SK-N-SH treated with all-trans-retinoic acid at 6 μM for 48 hours (cell line): ENCODE measurements at regions not wholly inside any gene's neighbourhood (a gene's known extent, or its start where the extent isn't known, plus 50 kb on each side); places are given as distances from the start of the nearest gene placed in this dataset.

Source experiments
- ARNTL ChIP-seq: fragments of 450-650 bp; formaldehyde crosslinking; IDR thresholded peaks from 2 replicates; pipeline ENCODE4 v1.5.0; 2020; ENCODE audit warnings: low read depth, mild to moderate bottlenecking, moderate library complexity, borderline replicate concordance
- BACH2 ChIP-seq: fragments of 250-450 bp; sonication (Bioruptor Pico); IDR thresholded peaks from 2 replicates; pipeline ENCODE4 v1.9.0; 2021; ENCODE audit warnings: mild to moderate bottlenecking, borderline replicate concordance
- CSDC2 ChIP-seq: fragments of 250-450 bp; sonication (Bioruptor Pico); IDR thresholded peaks from 2 replicates; pipeline ENCODE4 v1.5.0; 2020; ENCODE audit warnings: mild to moderate bottlenecking, moderate library complexity
- ESRRG ChIP-seq: fragments of 250-450 bp; sonication (Bioruptor Pico); IDR thresholded peaks from 2 replicates; pipeline ENCODE4 v1.6.1; 2021; ENCODE audit warnings: mild to moderate bottlenecking
- PATZ1 ChIP-seq: fragments of 250-450 bp; sonication (Bioruptor Pico); IDR thresholded peaks from 2 replicates; pipeline ENCODE4 v1.8.0; 2020; ENCODE audit warnings: mild to moderate bottlenecking, moderate library complexity, borderline replicate concordance
- TCF4 ChIP-seq: fragments of 250-450 bp; sonication (Bioruptor Pico); IDR thresholded peaks from 2 replicates; pipeline ENCODE4 v1.8.0; 2021; ENCODE audit warnings: mild to moderate bottlenecking, moderate library complexity, borderline replicate concordance
- TOX ChIP-seq: fragments of 250-450 bp; sonication (Bioruptor Pico); IDR thresholded peaks from 2 replicates; pipeline ENCODE4 v1.8.0; 2021; ENCODE audit warnings: mild to moderate bottlenecking, moderate library complexity, borderline replicate concordance
- TSHZ2 ChIP-seq: fragments of 250-450 bp; sonication (Bioruptor Pico); IDR thresholded peaks from 2 replicates; pipeline ENCODE4 v1.5.0; 2020; ENCODE audit warnings: mild to moderate bottlenecking, moderate library complexity
- ZNF565 ChIP-seq: fragments of 450-650 bp; formaldehyde crosslinking; conservative IDR thresholded peaks from 2 replicates; pipeline ENCODE4 v1.5.0; 2020; ENCODE audit warnings: low read depth, mild to moderate bottlenecking, moderate library complexity
- ZNF70 ChIP-seq: fragments of 450-650 bp; formaldehyde crosslinking; IDR thresholded peaks from 2 replicates; pipeline ENCODE4 v1.5.0; 2020; ENCODE audit warnings: mild to moderate bottlenecking, moderate library complexity

- TF ChIP-seq ESRRG (no peak), BACH2 (CRISPR knock-in tag) (no peak), TSHZ2 (CRISPR knock-in tag) (no peak), TCF4 (CRISPR knock-in tag) (no peak), PATZ1 (CRISPR knock-in tag) (no peak), ARNTL (CRISPR knock-in tag) (no peak), TOX (CRISPR knock-in tag) (no peak), CSDC2 (CRISPR knock-in tag) (no peak), ZNF565 (CRISPR knock-in tag) (no peak), ZNF70 (CRISPR knock-in tag) (no peak)
Measured at GRCh38 chr3:64837986-64838735, 150.4 kb upstream of the ADAMTS9 start.
